ENCODE measurements at regions not wholly inside any gene's neighbourhood (a gene's known extent, or its start where the extent isn't known, plus 50 kb on each side); places are given as distances from the start of the nearest gene placed in this dataset.
"Not testable (repeated sequence)": the region's sequence is repeated elsewhere in the genome, so short reads cannot be mapped to it uniquely, and the experiment has no call there.

DNA sequence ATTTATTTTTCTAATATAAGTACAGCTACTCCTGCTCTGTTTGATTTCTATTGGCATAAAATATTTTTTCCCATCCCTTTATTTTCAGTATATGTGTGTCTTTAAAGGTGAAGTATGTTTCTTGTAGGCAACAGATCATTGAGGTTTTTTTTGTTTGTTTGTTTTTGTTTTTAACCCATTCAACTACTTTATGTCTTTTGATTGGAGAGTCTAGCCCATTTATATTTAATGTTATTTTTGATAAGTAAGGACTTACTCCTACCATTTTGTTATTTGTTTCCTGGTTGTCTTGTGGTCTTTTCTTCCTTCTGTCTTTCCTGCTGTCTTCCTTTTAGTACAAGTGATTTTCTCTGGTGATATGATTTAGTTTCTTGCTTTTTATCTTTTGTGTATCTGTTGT, 285.1 kb upstream of the PROX1 start:
- no peak overlapping the region for H3K27ac Mint-ChIP-seq
- no peak overlapping the region for H3K4me3 Mint-ChIP-seq

DNA sequence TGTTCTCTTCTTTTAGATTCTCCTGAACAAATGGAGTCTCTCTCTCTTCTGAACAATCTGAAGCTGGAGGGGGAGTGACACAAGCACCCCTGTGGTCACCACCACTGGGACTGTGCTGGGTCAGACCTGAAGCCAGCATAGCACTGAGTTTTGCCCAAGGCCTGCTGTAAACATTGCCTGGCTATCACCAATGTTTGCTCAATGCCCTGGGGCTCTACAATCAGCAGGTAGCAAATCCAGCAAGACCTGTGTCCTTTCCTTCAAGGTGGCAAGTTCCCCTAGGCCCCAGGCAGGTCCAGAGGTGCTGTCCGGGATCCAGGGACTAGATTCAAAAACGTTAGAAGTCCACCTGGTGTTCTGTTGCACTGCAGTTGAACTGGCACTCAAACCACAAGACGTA, 282.8 kb upstream of the PROX1 start:
- DNase-seq: no peak
- TF ChIP-seq EZH2 (IDR thresholded peaks at IDR 0.05; ENCODE audit: borderline replicate concordance, insufficient read depth, low read depth, low read length, poor library complexity, severe bottlenecking): no peak
- TF ChIP-seq, protein P1, sequence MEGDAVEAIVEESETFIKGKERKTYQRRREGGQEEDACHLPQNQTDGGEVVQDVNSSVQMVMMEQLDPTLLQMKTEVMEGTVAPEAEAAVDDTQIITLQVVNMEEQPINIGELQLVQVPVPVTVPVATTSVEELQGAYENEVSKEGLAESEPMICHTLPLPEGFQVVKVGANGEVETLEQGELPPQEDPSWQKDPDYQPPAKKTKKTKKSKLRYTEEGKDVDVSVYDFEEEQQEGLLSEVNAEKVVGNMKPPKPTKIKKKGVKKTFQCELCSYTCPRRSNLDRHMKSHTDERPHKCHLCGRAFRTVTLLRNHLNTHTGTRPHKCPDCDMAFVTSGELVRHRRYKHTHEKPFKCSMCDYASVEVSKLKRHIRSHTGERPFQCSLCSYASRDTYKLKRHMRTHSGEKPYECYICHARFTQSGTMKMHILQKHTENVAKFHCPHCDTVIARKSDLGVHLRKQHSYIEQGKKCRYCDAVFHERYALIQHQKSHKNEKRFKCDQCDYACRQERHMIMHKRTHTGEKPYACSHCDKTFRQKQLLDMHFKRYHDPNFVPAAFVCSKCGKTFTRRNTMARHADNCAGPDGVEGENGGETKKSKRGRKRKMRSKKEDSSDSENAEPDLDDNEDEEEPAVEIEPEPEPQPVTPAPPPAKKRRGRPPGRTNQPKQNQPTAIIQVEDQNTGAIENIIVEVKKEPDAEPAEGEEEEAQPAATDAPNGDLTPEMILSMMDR (IDR thresholded peaks at IDR 0.05): no peak
- Histone ChIP-seq H3K4me1 (ENCODE audit: control insufficient read depth in 2 of 2, insufficient read depth in 2 of 2, low read length in 2 of 2) (no peaks in the 10 kb centered on the region), H3K27ac (ENCODE audit: low read length in 2 of 2) (no peak overlapping the region), H3K79me2 (ENCODE audit: control insufficient read depth, insufficient read depth, low read length) (no peaks in the 10 kb centered on the region), H2AFZ (ENCODE audit: insufficient read depth, low read depth, low read length, poor library complexity, severe bottlenecking) (no peak overlapping the region), H3K4me3 (ENCODE audit: control extremely low read depth in 1 of 5, extremely low read depth in 1 of 5, insufficient read depth in 1 of 5, low read depth in 2 of 5, low read length in 4 of 5) (no peak overlapping the region), H3K27me3 (replicated peaks in 1 of 4; ENCODE audit: control extremely low read depth in 1 of 4, control insufficient read depth in 3 of 4, insufficient read depth in 4 of 4, low read length in 3 of 4) (no peaks in the 10 kb centered on the region), H3K4me2 (replicated peaks; ENCODE audit: low read depth, low read length, poor library complexity, severe bottlenecking) (no peak overlapping the region), H3K36me3 (replicated peaks in 1 of 2; ENCODE audit: control extremely low read depth in 1 of 2, control insufficient read depth in 1 of 2, extremely low read depth in 1 of 2, insufficient read depth in 2 of 2, low read length in 1 of 2) (no peaks in the 10 kb centered on the region), H4K20me1 (ENCODE audit: control insufficient read depth, insufficient read depth, low read length, poor library complexity, severe bottlenecking) (no peaks in the 10 kb centered on the region), H3K9me3 (ENCODE audit: control extremely low read depth in 1 of 3, control insufficient read depth in 2 of 3, insufficient read depth in 1 of 3, low read length in 2 of 3) (peaks cover 0 to 7% (median 0%) of the 10 kb centered on the region in 3 donors), H3K9ac (ENCODE audit: low read length) (no peak overlapping the region)
- Mint-ChIP-seq H3K4me1 (no peaks in the 10 kb centered on the region), H3K4me3 (no peak overlapping the region), H3K27me3 (peaks cover 2% of the 10 kb centered on the region), H3K9me3 (ENCODE audit: insufficient read depth) (peaks cover 7% of the 10 kb centered on the region), H3K27ac (no peak overlapping the region)
- CTCF ChIA-PET: no interaction called here
- no peak for ATAC-seq (ENCODE audit: low read depth)
- POLR2A ChIA-PET: no interaction called here
- intact Hi-C loops (cut with micrococcal nuclease): no loop called here
- WGBS (ENCODE audit: insufficient coverage): 83% methylated on average over 3 of the region's 3 CpGs

More for the DNA sequence above, 285.1 kb upstream of the PROX1 start:
- H3K27me3 Mint-ChIP-seq: peaks cover 2% of the 10 kb centered on the region
- H2AFZ ChIP-seq (ENCODE audit: insufficient read depth, low read depth, low read length, poor library complexity, severe bottlenecking): no peak overlapping the region
- H3K9me3 ChIP-seq (ENCODE audit: control extremely low read depth in 1 of 3, control insufficient read depth in 2 of 3, insufficient read depth in 1 of 3, low read length in 2 of 3): peaks cover 0 to 7% (median 0%) of the 10 kb centered on the region in 3 donors
- DNase-seq: no peak
- no peaks in the 10 kb centered on the region for H3K27me3 ChIP-seq (replicated peaks in 1 of 4; ENCODE audit: control extremely low read depth in 1 of 4, control insufficient read depth in 3 of 4, insufficient read depth in 4 of 4, low read length in 3 of 4)
- TF ChIP-seq EZH2 (IDR thresholded peaks at IDR 0.05; ENCODE audit: borderline replicate concordance, insufficient read depth, low read depth, low read length, poor library complexity, severe bottlenecking): no peak
- TF ChIP-seq, protein P1 (IDR thresholded peaks at IDR 0.05): no peak
- intact Hi-C loops (cut with micrococcal nuclease): no loop called here
- H3K4me2 ChIP-seq (replicated peaks; ENCODE audit: low read depth, low read length, poor library complexity, severe bottlenecking): no peak overlapping the region
- H3K36me3 ChIP-seq (replicated peaks in 1 of 2; ENCODE audit: control extremely low read depth in 1 of 2, control insufficient read depth in 1 of 2, extremely low read depth in 1 of 2, insufficient read depth in 2 of 2, low read length in 1 of 2): no peaks in the 10 kb centered on the region
- H3K79me2 ChIP-seq (ENCODE audit: control insufficient read depth, insufficient read depth, low read length): no peaks in the 10 kb centered on the region
- CTCF ChIA-PET: no interaction called here
- ATAC-seq (ENCODE audit: low read depth): no peak
- H3K4me3 ChIP-seq (ENCODE audit: control extremely low read depth in 1 of 5, extremely low read depth in 1 of 5, insufficient read depth in 1 of 5, low read depth in 2 of 5, low read length in 4 of 5): no peak overlapping the region
- no peaks in the 10 kb centered on the region for H4K20me1 ChIP-seq (ENCODE audit: control insufficient read depth, insufficient read depth, low read length, poor library complexity, severe bottlenecking)
- no peaks in the 10 kb centered on the region for H3K4me1 Mint-ChIP-seq
- H3K9ac ChIP-seq (ENCODE audit: low read length): no peak overlapping the region
- POLR2A ChIA-PET: no interaction called here
- no peak overlapping the region for H3K27ac ChIP-seq (ENCODE audit: low read length in 2 of 2)
- no peaks in the 10 kb centered on the region for H3K4me1 ChIP-seq (ENCODE audit: control insufficient read depth in 2 of 2, insufficient read depth in 2 of 2, low read length in 2 of 2)
- peaks cover 5% of the 10 kb centered on the region for H3K9me3 Mint-ChIP-seq (ENCODE audit: insufficient read depth)

DNA sequence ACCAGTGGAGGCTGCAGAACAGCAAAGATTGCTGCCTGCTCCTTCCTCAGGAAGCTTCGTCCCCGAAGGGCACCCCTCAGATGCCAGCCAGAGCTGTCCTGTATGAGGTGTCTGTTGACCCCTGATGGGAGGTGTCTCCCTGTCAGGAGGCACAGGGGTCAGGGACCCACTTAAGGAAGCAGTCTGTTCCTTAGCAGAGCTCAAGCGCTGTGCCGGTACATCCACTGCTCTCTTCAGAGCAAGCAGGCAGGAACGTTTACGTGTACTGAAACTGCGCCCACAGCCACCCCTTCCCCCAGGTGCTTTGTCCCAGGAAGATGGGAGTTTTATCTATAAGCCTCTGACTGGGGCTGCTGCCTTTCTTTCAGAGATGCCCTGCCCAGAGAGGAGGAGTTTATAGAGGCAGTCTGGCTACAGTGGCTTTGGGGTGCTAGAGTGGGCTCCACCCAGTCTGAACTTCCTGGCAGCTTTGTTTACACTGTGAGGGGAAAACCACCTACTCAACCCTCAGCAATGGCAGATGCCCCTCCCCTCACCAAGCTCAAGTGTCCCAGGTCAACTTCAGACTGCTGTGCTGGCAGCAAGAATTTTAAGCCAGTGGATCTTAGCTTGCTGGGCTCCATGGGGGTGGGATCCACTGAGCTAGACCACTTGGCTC, 275.8 kb upstream of the PROX1 start:
- H3K9ac ChIP-seq (ENCODE audit: low read length); intact Hi-C loops (cut with micrococcal nuclease); H3K27me3 Mint-ChIP-seq; H3K4me3 ChIP-seq (ENCODE audit: control extremely low read depth in 1 of 5, extremely low read depth in 1 of 5, insufficient read depth in 1 of 5, low read depth in 2 of 5, low read length in 4 of 5); H3K79me2 ChIP-seq (ENCODE audit: control insufficient read depth, insufficient read depth, low read length); H3K9me3 ChIP-seq (ENCODE audit: control extremely low read depth in 1 of 3, control insufficient read depth in 2 of 3, insufficient read depth in 1 of 3, low read length in 2 of 3); H3K9me3 Mint-ChIP-seq (ENCODE audit: insufficient read depth); H3K4me3 Mint-ChIP-seq; H3K4me2 ChIP-seq (replicated peaks; ENCODE audit: low read depth, low read length, poor library complexity, severe bottlenecking); H3K36me3 ChIP-seq (replicated peaks in 1 of 2; ENCODE audit: control extremely low read depth in 1 of 2, control insufficient read depth in 1 of 2, extremely low read depth in 1 of 2, insufficient read depth in 2 of 2, low read length in 1 of 2); H3K4me1 Mint-ChIP-seq; H2AFZ ChIP-seq (ENCODE audit: insufficient read depth, low read depth, low read length, poor library complexity, severe bottlenecking); H3K27ac ChIP-seq (ENCODE audit: low read length in 2 of 2); ATAC-seq (ENCODE audit: low read depth); H3K27ac Mint-ChIP-seq; H3K27me3 ChIP-seq (replicated peaks in 1 of 4; ENCODE audit: control extremely low read depth in 1 of 4, control insufficient read depth in 3 of 4, insufficient read depth in 4 of 4, low read length in 3 of 4); H4K20me1 ChIP-seq (ENCODE audit: control insufficient read depth, insufficient read depth, low read length, poor library complexity, severe bottlenecking); H3K4me1 ChIP-seq (ENCODE audit: control insufficient read depth in 2 of 2, insufficient read depth in 2 of 2, low read length in 2 of 2); POLR2A ChIA-PET; CTCF ChIA-PET; DNase-seq: not testable (repeated sequence)
- 86% methylated on average over 7 of the region's 7 CpGs for WGBS (ENCODE audit: insufficient coverage)

Measured in B cell (primary cell).